22Rv1 (cell line): ENCODE measurements at regions not wholly inside any gene's neighbourhood (a gene's known extent, or its start where the extent isn't known, plus 50 kb on each side); places are given as distances from the start of the nearest gene placed in this dataset.

ENCODE experiments used
- CTCF ChIP-seq: fragments of 450-650 bp; IDR thresholded peaks from 2 replicates; pipeline ENCODE4 v1.5.1; 2017; ENCODE audit warnings: mild to moderate bottlenecking
- ZFX ChIP-seq: fragments of 450-650 bp; IDR thresholded peaks from 2 replicates; pipeline ENCODE4 v1.6.1; 2017; ENCODE audit warnings: antibody characterized with exemption, borderline replicate concordance

GRCh38 chr1:197986817-197987216, 69.6 kb downstream of the LHX9 start:
- TF ChIP-seq CTCF (no peak), ZFX (no peak)
